ENCODE measurements at regions not wholly inside any gene's neighbourhood (a gene's known extent, or its start where the extent isn't known, plus 50 kb on each side); places are given as distances from the start of the nearest gene placed in this dataset.

- Histone ChIP-seq H3K9ac (ENCODE audit: low read depth, low read length) (no peak overlapping the region), H3K27me3 (ENCODE audit: control insufficient read depth, insufficient read depth, low read length) (no peaks in the 10 kb centered on the region), H3K4ac (ENCODE audit: low read depth, low read length) (no peak overlapping the region), H3K56ac (ENCODE audit: extremely low read depth, insufficient read depth, low read length) (no peak overlapping the region), H3K27ac (ENCODE audit: insufficient read depth, low read length) (no peak overlapping the region), H3K36me3 (ENCODE audit: control insufficient read depth, insufficient read depth, low read length) (no peaks in the 10 kb centered on the region), H4K5ac (ENCODE audit: low read depth, low read length) (no peak overlapping the region), H3K4me2 (ENCODE audit: low read depth, low read length) (no peak overlapping the region), H4K20me1 (ENCODE audit: insufficient read depth, low read length) (no peaks in the 10 kb centered on the region), H3K9me1 (ENCODE audit: insufficient read depth, low read length) (no peaks in the 10 kb centered on the region), H2BK5ac (ENCODE audit: low read depth, low read length, poor library complexity, severe bottlenecking) (no peak overlapping the region), H3K18ac (ENCODE audit: low read depth, low read length) (no peak overlapping the region), H2BK15ac (ENCODE audit: low read depth, low read length) (no peak overlapping the region), H3K14ac (replicated peaks; ENCODE audit: low read depth, low read length) (no peak overlapping the region), H3K4me1 (ENCODE audit: control insufficient read depth, insufficient read depth, low read length) (no peaks in the 10 kb centered on the region), H3K9me3 (ENCODE audit: control insufficient read depth, insufficient read depth, low read length) (peaks cover 8% of the 10 kb centered on the region), H2AK9ac (replicated peaks; ENCODE audit: low read depth, low read length, poor library complexity) (no peak overlapping the region), H3K4me3 (ENCODE audit: insufficient read depth, low read depth, low read length) (no peak overlapping the region), H2AFZ (replicated peaks; ENCODE audit: low read length, poor library complexity) (no peak overlapping the region), H2BK120ac (ENCODE audit: low read depth, low read length) (no peak overlapping the region), H3K23ac (ENCODE audit: low read depth, low read length) (no peak overlapping the region), H3K79me1 (ENCODE audit: low read depth in 1 of 2, low read length in 2 of 2) (no peaks in the 10 kb centered on the region), H2BK20ac (ENCODE audit: low read depth, low read length) (no peak overlapping the region), H2AK5ac (ENCODE audit: low read depth, low read length) (no peak overlapping the region), H4K91ac (ENCODE audit: insufficient read depth, low read depth, low read length) (no peak overlapping the region), H4K8ac (ENCODE audit: low read depth in 2 of 2, low read length in 2 of 2) (no peak overlapping the region)
- TF ChIP-seq RCOR1 (IDR thresholded peaks at IDR 0.05; ENCODE audit: insufficient replicate concordance, low read length), result no peak
- TF ChIP-seq SMC3 (IDR thresholded peaks at IDR 0.05; ENCODE audit: low read depth, low read length), result no peak
- no peak for TF ChIP-seq NFE2L2 (IDR thresholded peaks at IDR 0.05; ENCODE audit: low read depth, low read length)
- no peak for TF ChIP-seq CHD1 (IDR thresholded peaks at IDR 0.05; ENCODE audit: low read depth, low read length)
- TF ChIP-seq CEBPB (IDR thresholded peaks at IDR 0.05; ENCODE audit: low read depth, low read length), result no peak
- no peak for TF ChIP-seq BHLHE40 (IDR thresholded peaks at IDR 0.05; ENCODE audit: low read depth, low read length)
- no peak for TF ChIP-seq FOS (IDR thresholded peaks at IDR 0.05; ENCODE audit: low read depth, low read length)
- TF ChIP-seq CTCF (conservative IDR thresholded peaks at IDR 0.05; ENCODE audit: low read depth, low read length), result no peak
- TF ChIP-seq MAFK (IDR thresholded peaks at IDR 0.05; ENCODE audit: low read depth, low read length), result no peak
- no peak for TF ChIP-seq POLR2A (IDR thresholded peaks at IDR 0.05; ENCODE audit: low read depth, low read length)
- no peak for TF ChIP-seq MAZ (IDR thresholded peaks at IDR 0.05; ENCODE audit: borderline replicate concordance, low read depth, low read length)
- TF ChIP-seq MXI1 (IDR thresholded peaks at IDR 0.05; ENCODE audit: borderline replicate concordance, low read depth, low read length), result no peak
- no peak for TF ChIP-seq USF2 (IDR thresholded peaks at IDR 0.05; ENCODE audit: low read depth, low read length)
- TF ChIP-seq RAD21 (IDR thresholded peaks at IDR 0.05; ENCODE audit: low read length), result no peak
- no peak for TF ChIP-seq RFX5 (IDR thresholded peaks at IDR 0.05; ENCODE audit: low read depth, low read length)
- TF ChIP-seq ELK1 (IDR thresholded peaks at IDR 0.05; ENCODE audit: borderline replicate concordance, low read depth, low read length), result no peak
- in situ Hi-C loops (cut with MboI; ENCODE audit: low sequenced_read_pairs) (no loop called here), intact Hi-C loops (cut with micrococcal nuclease) (no loop called here), dilution Hi-C loops (cut with HindIII; ENCODE audit: low sequenced_read_pairs, unreplicated experiment) (no loop called here)
- BruUV-seq (replicated peaks), result no TSS peak
- DNase-seq (no peak), ATAC-seq (ENCODE audit: low read depth) (no peak)
- ChIA-PET POLR2A (ENCODE audit: unreplicated experiment) (no interaction called here), CTCF (no interaction called here)
- WGBS, 2 experiments (ENCODE audit: extremely low coverage in 2 of 2, insufficient read length in 1 of 2), result no CpG with 5 or more reads among the region's 2 CpGs
Observed at GRCh38 chr6:9977411-9977810, 437.5 kb downstream of the TFAP2A start.
